Fibroblast of skin of right biceps (primary cell): ENCODE measurements at regions not wholly inside any gene's neighbourhood (a gene's known extent, or its start where the extent isn't known, plus 50 kb on each side); places are given as distances from the start of the nearest gene placed in this dataset.

Source experiments
- DNase-seq: peaks from one replicate; pipeline ENCODE4 v3.0.0-alpha.2; 2013

GRCh38 chr7:117974891-117975290 is 101.7 kb upstream of the CTTNBP2 start:
- no peak for DNase-seq

DNA sequence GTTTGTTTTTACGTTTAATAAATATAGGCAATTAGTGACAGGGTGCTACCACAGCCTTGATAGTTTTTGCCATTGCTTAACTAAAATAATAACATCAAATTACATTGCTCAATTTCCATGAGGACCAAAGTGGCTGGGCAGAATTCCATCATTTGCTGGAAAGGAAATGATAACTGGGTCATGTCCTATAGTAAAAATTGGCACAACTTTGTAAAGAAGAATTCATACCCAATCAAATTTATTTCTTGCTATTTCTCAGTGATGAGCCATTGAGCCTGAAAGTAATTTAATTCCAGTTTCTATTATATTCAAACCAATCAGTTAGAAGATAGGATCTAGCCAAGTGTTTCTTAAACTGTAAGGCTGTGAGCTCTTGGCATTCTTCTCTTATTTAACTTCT is 102.2 kb upstream of the CTTNBP2 start:
- no peak for DNase-seq

GRCh38 chr7:117979954-117980497 is 106.8 kb upstream of the CTTNBP2 start:
- DNase-seq = no peak

DNA sequence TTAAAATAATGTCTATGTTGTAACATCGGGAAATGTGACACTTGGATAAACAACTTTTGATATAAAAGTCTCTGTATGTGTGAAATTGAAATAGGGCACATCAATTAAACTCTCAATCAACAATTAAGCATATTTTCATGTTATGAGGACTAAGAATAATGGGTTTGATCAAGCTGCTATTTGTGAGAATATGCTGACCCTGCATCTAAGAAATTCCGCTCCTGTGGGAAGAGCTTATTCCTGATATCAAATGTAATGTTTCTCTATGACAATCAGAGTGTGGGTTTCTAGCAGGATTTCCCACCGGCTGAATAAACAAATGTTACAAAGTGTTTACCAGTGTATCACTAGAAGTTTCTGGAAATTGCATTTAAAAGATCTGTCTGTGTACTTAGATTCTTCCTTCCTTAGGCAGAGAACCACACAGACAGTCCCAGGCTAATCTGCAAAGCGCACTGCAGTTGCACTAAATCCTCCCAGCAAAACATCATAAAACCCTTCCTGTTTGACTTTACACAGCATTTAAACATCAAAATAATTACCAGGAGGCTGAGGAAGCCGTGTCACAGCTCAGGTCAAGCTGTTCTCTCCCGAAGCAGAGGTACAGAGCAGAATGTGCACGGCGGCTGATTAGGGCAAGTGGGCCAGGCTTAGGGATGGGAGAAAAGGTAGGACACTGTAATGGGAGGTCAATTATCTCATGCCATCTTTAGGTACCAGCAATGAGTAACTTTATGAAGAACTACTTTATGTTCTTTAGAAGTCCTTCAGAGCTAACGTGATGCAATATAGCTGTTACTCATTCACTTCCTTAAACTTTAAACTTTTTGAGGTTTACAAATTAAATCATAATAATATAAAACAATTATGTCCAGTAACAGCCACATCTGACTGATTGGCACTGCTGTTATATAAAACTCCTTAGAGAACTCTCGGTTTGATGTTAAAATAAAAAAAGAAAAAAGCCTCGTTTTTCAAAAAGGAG is 109.1 kb upstream of the CTTNBP2 start:
- no peak for DNase-seq

GRCh38 chr7:117986645-117987269 is 113.5 kb upstream of the CTTNBP2 start:
- DNase-seq = no peak

DNA sequence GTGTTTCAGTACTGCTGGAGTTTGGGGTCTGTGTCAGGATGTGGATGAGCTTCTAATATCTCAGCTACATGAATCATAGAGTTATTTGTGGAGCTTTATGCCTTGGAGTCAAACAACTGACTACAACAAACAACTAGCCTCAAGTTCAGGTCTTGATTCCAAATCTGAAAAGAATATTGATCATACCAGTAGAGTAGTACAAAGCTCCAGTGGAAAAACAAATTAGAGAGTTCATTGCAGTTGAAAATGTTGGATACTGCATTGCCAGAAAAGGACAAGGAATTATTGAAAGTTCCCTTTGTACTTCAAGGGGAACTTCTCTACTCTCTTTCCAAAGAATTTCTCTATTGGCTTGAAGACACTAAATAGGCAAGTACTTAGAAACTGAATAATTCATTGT is 117.6 kb upstream of the CTTNBP2 start:
- no peak for DNase-seq

- DNase-seq = no peak
Measured at GRCh38 chr7:117992635-117993376, 119.6 kb upstream of the CTTNBP2 start.

- DNase-seq = peak; percentile 11
Measured at GRCh38 chr7:117993377-117994003, 120.2 kb upstream of the CTTNBP2 start.

GRCh38 chr7:117995850-117996650 is 122.8 kb upstream of the CTTNBP2 start:
- DNase-seq = peak; percentile 8

GRCh38 chr7:117997862-117998825 is 124.9 kb upstream of the CTTNBP2 start:
- peak; percentile 8 for DNase-seq

- DNase-seq = no peak
Measured at GRCh38 chr7:118000480-118001202, 127.4 kb upstream of the CTTNBP2 start.

DNA sequence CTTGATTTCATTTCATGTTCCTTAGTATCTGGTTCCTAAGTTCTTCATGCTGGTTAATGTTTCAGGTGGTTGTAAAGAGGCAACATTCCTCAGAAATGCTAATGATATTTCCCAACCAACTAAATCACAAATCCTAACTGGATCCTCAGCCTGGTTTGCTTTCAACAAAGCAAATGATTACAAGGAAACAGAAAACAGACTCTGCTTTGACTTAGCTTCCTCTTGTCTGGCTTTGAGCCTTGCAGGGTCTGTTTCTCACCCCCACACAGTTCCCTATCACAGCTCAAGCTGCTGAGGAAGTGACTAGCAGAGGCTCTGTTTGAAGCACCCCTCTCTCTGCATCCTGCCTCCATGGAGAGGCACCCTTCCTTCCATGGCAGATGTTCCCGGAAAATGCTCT is 130.2 kb upstream of the CTTNBP2 start:
- no peak for DNase-seq

DNA sequence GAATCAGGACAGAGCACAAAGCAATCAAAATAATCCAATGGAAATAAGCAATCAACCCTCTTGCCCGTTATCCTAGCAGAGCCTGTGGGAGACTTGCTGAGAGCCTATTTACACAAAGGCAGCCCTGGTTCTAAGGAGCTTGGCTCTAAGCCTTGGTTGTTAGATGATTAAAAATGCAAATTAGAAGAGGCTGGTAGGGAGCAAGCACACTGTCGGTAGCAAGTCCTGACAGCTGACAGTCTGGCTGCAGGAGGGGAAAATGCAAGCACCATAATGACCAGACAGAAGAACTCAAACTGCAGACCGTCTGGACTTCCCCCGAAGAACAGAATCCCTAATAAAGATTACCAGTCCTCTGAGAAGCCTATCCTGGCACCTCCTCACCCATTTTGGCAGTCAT is 131.8 kb upstream of the CTTNBP2 start:
- no peak for DNase-seq

GRCh38 chr7:118006979-118007378 is 133.7 kb upstream of the CTTNBP2 start:
- no peak for DNase-seq

- DNase-seq = no peak
Measured at GRCh38 chr7:118009419-118009818, 136.2 kb upstream of the CTTNBP2 start.

DNA sequence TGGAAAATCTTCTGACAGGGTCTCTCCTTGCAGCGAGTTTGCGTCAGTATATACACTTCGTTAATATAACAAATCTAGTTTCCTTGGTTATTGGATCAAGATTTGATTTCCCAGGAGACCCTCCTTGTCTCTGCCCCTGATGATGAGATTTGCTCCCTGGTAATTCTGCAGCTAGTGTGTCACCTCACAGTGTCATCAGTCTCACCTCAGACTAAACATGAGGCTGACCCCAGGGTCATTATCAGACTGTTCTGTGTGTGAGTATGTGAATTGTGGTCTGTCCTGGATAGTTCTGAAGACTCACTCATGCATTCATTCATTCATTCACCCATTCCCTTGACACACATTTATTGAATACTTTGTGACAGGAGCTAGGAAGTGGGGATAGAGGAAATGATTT is 138.4 kb upstream of the CTTNBP2 start:
- DNase-seq = no peak

DNA sequence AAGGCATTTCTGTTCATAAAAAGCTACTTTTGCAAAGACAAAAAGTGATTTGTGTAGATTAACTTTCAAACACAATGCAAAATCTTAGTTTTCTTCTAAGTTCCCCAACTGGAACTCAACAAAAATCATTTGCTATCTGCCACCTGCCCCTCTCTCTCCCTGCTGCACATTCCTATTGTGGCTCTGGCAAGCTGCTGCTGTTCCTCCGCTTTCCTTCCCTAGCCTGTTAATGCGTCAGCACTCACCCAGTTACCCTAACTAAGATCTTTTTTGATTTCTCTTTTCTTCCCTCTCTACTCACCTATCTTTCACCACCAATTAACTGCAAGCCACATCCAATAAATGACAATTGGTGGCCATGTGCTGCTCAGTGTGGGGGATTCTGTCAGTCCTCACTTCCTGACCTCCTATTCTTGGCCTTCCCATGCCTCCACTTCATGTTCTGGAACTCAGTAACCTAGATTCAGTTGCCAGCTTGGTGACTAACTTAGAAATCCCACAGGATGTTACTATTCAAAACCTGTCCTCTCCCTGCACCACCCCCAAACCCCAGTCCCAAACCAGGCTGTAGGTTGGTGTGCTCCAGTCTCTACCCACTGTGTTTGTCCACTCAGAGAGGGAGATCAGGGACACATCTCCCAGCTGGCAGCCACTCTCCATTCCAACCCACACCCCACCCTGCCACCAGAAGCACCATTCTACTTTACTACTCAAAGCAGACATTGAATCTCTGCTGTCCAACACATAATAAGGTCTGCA is 140.2 kb upstream of the CTTNBP2 start:
- no peak for DNase-seq

DNA sequence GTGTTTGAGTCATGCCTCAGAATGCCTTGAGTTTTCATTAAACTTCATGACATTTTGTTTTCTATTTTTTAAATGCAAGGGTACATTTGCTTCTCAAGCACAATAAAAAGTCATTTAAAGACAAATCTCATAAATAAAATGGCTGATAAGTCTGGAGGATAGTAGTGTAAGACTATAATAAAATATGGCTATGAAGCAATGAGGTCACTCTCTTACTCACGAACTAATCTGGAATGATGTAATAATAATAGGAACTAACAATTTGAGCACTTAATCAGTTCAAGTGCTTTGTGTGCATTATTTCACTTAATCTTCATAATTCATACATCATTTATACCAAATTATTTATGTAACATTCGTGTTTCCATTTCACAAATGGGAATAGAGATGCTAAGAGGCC is 149.3 kb upstream of the CTTNBP2 start:
- no peak for DNase-seq

DNA sequence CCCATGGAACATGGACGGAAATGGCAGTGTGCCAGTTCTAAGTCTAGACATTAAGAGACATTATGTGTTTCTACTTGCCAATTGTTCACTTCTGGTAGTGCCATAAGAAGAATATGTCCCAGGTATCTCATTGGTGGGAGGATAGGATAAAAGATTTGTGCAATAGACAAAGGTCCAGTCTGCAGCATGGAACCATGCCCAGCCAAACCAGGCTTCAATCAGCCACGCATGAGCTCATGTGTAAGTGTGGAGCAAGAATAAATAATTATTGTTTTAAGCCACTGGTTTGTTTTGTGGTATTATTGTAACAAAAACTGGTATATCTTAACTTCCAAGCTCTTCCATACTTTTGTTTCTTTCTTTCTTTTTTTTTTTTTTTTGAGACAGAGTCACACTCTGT is 153.6 kb upstream of the CTTNBP2 start:
- no peak for DNase-seq
